ENCODE measurements at regions not wholly inside any gene's neighbourhood (a gene's known extent, or its start where the extent isn't known, plus 50 kb on each side); places are given as distances from the start of the nearest gene placed in this dataset.

DNA sequence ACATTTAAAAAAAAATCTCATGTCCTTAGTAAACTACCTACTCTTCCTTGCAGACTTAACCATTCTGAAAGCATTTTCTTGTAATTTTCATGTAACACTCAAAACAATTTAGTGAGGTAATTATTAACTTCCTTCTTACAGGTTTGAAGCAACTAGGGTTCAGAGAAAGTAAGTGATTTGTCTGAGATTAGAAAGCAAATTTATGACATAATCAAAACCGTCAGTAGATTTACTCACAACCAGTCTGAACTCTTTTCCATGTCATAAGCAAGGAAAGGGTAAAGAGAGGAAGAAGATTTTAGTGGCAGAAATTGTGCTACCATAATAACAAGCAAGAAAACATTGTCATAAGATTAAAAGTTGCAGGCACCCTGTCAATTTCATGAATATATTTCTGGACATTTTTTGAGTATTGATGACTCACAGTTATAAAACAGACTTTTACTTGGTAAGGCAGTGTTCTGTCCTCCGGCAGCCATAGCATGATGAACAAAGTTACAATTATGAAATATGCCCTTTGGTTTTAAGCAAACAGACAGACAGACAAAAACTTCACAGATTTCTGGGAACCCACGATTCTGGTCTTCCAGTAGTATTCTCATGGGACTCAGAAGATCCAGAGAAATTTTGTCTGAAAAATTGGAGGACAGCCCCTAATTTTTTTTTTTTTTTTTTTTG lies 707.2 kb downstream of the RWDD3 start:
- no peak for DNase-seq

DNA sequence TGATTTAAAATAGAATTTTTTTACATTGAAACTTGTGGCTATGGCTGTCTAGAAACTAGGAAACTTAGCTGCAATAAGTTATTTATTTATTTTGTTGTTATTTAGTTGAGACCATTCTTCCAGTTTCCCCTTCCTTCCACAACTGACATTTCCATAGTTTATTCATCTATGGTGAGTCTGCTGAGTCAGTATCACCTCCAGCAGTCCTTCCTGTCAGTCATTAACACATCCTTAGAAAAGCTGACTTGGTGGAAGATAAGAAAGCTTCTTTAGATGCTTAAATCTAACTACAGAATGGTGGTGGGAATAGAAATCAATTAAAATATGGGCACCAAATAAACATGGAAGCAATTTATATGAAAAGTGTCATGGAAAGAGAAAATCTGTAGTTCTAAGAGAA lies 714.0 kb downstream of the RWDD3 start:
- DNase-seq, result no peak

GRCh38 chr1:95951371-95952102 lies 717.5 kb downstream of the RWDD3 start:
- DNase-seq, result no peak

- DNase-seq, result peak; percentile 25
Measured at GRCh38 chr1:95953015-95953414, 719.0 kb downstream of the RWDD3 start.

- DNase-seq, result no peak
Measured at GRCh38 chr1:95954585-95954984, 720.6 kb downstream of the RWDD3 start.

- no peak for DNase-seq
Measured at GRCh38 chr1:95956215-95956614, 722.2 kb downstream of the RWDD3 start.

DNA sequence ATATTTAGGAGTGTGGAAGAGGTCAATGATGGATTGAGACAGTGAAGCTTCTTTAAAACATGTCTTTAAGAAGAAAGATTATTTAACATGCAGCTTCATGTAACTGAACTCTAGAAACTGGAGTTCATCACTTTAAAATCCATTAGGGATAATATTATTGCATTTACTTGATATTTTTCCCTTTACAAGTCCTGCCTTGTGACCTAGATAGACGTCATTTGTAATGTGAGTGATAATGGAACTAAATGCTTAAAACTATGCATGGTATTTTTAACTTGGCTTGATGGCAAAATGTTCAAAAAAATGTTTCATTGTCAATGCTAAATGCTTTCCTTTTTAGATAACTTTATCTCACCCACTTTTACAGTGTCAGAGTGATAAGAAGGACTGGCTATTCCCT lies 723.7 kb downstream of the RWDD3 start:
- DNase-seq, result no peak

GRCh38 chr1:95966866-95967265 lies 732.9 kb downstream of the RWDD3 start:
- DNase-seq, result no peak

GRCh38 chr1:95974586-95974985 lies 740.6 kb downstream of the RWDD3 start:
- DNase-seq, result no peak

- DNase-seq, result no peak
Measured at GRCh38 chr1:95982711-95983110, 738.9 kb upstream of the PTBP2 start.

- no peak for DNase-seq
Measured at GRCh38 chr1:95983831-95984230, 737.8 kb upstream of the PTBP2 start.

DNA sequence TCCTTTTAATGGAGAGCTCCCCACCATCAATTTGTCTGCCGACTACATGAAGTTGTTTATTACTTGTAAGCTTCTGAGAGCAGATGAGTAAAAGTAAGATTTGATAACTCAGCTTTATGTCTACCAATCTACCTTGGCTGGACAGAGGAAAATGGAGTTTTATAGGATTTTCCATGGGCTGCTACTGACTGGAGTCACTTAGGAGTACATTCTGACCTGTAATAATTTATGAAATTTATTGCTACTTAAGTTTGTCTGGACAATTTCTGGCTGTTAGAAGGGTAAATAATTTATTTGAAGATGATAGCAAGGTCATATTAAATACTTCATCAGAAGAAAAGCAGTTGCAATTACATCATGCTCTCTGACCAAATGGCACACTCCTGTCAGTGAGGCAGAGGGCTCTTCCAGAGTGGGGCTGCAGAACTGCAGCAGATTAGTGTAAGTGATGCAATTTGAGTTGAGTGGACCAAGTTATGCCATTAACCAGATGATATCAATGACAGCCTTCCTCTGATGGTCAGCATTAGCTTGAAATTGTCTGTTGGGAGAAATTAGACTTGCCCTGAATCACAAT lies 736.7 kb upstream of the PTBP2 start:
- DNase-seq, result no peak

DNA sequence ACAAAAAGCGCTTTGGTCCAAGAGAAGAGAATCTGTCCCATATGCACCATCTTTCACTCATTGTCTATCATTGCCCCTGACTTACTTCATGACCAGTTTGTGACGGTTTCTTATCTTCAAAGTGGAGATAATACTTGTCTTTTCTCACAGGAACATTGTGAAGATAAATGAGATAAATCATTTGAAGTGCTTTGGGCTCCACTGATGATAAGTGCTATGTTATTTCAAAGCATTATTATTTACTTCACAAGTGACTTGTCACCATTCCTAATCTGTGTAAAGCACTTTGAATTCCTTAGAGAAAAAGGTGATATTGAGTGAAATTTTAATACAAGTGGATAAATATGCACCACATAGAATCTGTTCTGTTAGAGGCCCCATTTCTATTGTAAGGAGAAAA lies 731.6 kb upstream of the PTBP2 start:
- DNase-seq, result no peak

- no peak for DNase-seq
Measured at GRCh38 chr1:95991787-95992520, 729.6 kb upstream of the PTBP2 start.

- no peak for DNase-seq
Measured at GRCh38 chr1:95994643-95995042, 726.9 kb upstream of the PTBP2 start.

- no peak for DNase-seq
Measured at GRCh38 chr1:96002201-96002600, 719.4 kb upstream of the PTBP2 start.

GRCh38 chr1:96002969-96003964 lies 718.3 kb upstream of the PTBP2 start:
- DNase-seq, result no peak

- DNase-seq, result no peak
Measured at GRCh38 chr1:96009831-96010434, 711.7 kb upstream of the PTBP2 start.

DNA sequence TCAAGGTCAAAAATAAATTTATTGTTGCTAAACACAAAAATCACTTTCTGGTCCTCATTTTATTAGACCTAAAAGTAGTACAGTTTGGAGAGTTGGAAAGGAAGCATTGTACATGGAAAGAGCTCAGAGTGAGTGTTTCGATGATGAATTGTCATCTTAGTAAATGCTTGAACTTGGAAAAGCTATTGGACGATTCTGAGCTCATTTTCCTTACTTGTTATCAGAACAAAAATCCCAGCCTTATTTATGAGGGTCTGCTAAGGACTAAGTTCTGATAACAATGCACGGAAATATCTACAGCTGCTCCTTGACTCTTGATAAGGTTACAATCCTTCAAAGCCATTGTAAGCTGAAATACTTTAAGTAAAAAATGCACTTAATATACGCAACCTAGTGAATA lies 710.0 kb upstream of the PTBP2 start:
- no peak for DNase-seq

DNA sequence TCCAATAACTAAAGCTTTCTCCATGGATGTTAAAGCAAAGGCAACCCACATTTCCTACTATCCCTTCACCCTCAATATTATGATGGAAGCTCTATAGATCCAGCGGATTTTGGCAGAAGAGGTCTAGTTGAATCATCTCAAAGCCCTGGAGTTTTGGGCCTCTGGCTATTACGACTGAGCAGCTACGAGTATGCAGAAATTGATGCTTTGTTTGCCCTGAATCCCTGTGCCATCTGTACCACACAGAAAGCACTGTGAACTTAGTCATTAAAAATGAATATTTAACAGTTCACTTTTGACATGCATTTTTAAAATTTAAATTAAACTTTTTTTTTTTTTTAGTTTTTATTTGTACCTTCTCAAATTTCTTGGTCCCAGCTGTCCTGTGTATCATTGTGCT lies 705.4 kb upstream of the PTBP2 start:
- DNase-seq, result no peak

- DNase-seq, result no peak
Measured at GRCh38 chr1:96020378-96020777, 701.2 kb upstream of the PTBP2 start.

GRCh38 chr1:96025062-96025461 lies 696.5 kb upstream of the PTBP2 start:
- DNase-seq, result no peak

All from midbrain (tissue), 1 donor.